A549 (cell line): ENCODE measurements at regions not wholly inside any gene's neighbourhood (a gene's known extent, or its start where the extent isn't known, plus 50 kb on each side); places are given as distances from the start of the nearest gene placed in this dataset.
A peak's percentile ranks its signal among the peaks of the same experiment; 100 is the strongest.

Experiments used
- ATAC-seq, 2 experiments: fragments of 200-7000 bp in 1 of 2; fragments of >200 bp in 1 of 2; cut with Nextera tagmentation in 1 of 2; cut with Tn5 transposase in 1 of 2; 3 replicates each; pipeline versions ENCODE4 v1.8.0 to v1.9.1; 2018 to 2020; ENCODE audit warnings: mild to moderate bottlenecking in 1 of 2, moderate library complexity in 1 of 2
- CTCF ChIA-PET: fragments of 300-600 bp; sonication (Branson Sonifier 250); formaldehyde crosslinking; extraction: SDS; loops from one replicate; lab custom pipeline; 2021; ENCODE audit warnings: antibody characterized with exemption, inconsistent platforms; lab: Yijun Ruan, JAX
- POLR2A ChIA-PET: fragments of 350-600 bp; formaldehyde crosslinking; extraction: SDS; loops from one replicate; lab custom pipeline; 2021; ENCODE audit warnings: antibody characterized with exemption, inconsistent platforms; lab: Yijun Ruan, JAX
- DNase-seq, 2 experiments: peaks; one replicate each; pipeline versions ENCODE4 v3.0.0 to v3.0.0-alpha.2; 2011 to 2016; ENCODE audit warnings: low read depth in 1 of 2, low spot score in 1 of 2
- FAIRE-seq: peaks from 2 replicates; lab custom pipeline; 2011; peaks lifted over from hg19 to GRCh38; lab: Jason Lieb, UNC
- H3K27ac ChIP-seq, 2 experiments: fragments of >200 bp; sonication (Bioruptor Twin); formaldehyde crosslinking; 3 replicates each; pipeline ENCODE4 v1.5.1; 2016 to 2017
- H3K4me1 ChIP-seq: fragments of >200 bp; sonication (Bioruptor Twin); formaldehyde crosslinking; 3 replicates; pipeline ENCODE4 v1.6.1; 2016
- H3K4me2 ChIP-seq: fragments of >200 bp; sonication (Bioruptor Twin); formaldehyde crosslinking; 3 replicates; pipeline ENCODE4 v1.6.1; 2016
- H3K4me3 ChIP-seq: fragments of >200 bp; sonication (Bioruptor Twin); formaldehyde crosslinking; 3 replicates; pipeline ENCODE4 v1.5.1; 2016
- H3K9me3 ChIP-seq: fragments of >200 bp; sonication (Bioruptor Twin); formaldehyde crosslinking; 3 replicates; pipeline ENCODE4 v1.6.1; 2016
- CBX8 ChIP-seq: fragments of 200-600 bp; sonication (generic); IDR thresholded peaks from 2 replicates; pipeline ENCODE4 v1.6.1; 2016
- ESRRA ChIP-seq: fragments of 150-350 bp; IDR thresholded peaks from 2 replicates; pipeline ENCODE4 v1.6.1; 2014; ENCODE audit warnings: mild to moderate bottlenecking, low read length, borderline replicate concordance
- FOSB ChIP-seq: fragments of 250-450 bp; sonication (Bioruptor Pico); IDR thresholded peaks from 2 replicates; pipeline ENCODE4 v1.5.0; 2020; ENCODE audit warnings: mild to moderate bottlenecking, moderate library complexity
- HEYL ChIP-seq: fragments of 250-450 bp; sonication (Bioruptor Pico); IDR thresholded peaks from 2 replicates; pipeline ENCODE4 v1.8.0; 2021; ENCODE audit warnings: mild to moderate bottlenecking, moderate library complexity
- HOXB13 ChIP-seq: fragments of 250-450 bp; sonication (Bioruptor Pico); IDR thresholded peaks from 2 replicates; pipeline ENCODE4 v1.5.0; 2020; ENCODE audit warnings: low read depth, mild to moderate bottlenecking, moderate library complexity
- JUNB ChIP-seq: fragments of >200 bp; sonication (Bioruptor Twin); formaldehyde crosslinking; IDR thresholded peaks from 2 replicates; pipeline ENCODE4 v1.6.1; 2016
- KDM1A ChIP-seq: fragments of 200-600 bp; sonication (generic); IDR thresholded peaks from 2 replicates; pipeline ENCODE4 v1.6.1; 2016; ENCODE audit warnings: low read depth, mild to moderate bottlenecking
- MAFK ChIP-seq: fragments of 450-650 bp; IDR thresholded peaks from 2 replicates; pipeline ENCODE4 v1.6.1; 2014; ENCODE audit not compliant: partially characterized antibody
- MAZ ChIP-seq: fragments of 150-350 bp; IDR thresholded peaks from 2 replicates; pipeline ENCODE4 v1.6.1; 2014; ENCODE audit warnings: antibody characterized with exemption, low read depth, low read length, borderline replicate concordance
- POLR2A ChIP-seq: IDR thresholded peaks from 2 replicates; pipeline ENCODE4 v1.6.1; 2012; ENCODE audit warnings: mild to moderate bottlenecking, low read length
- POLR2AphosphoS2 ChIP-seq: conservative IDR thresholded peaks from 2 replicates; pipeline ENCODE4 v1.6.1; 2012; ENCODE audit warnings: low read length, improper control_type of control experiment, inconsistent platforms
- RAD21 ChIP-seq, 2 experiments: fragments of >200 bp in 1 of 2; sonication (Bioruptor Twin) in 1 of 2; formaldehyde crosslinking in 1 of 2; IDR thresholded peaks in 1 of 2; conservative IDR thresholded peaks in 1 of 2; 2 replicates in 1 of 2; 3 replicates in 1 of 2; pipeline ENCODE4 v1.6.1; 2012 to 2018; ENCODE audit warnings: inconsistent platforms in 1 of 2
- RCOR1 ChIP-seq: fragments of 150-350 bp; IDR thresholded peaks from 2 replicates; pipeline ENCODE4 v1.6.1; 2014; ENCODE audit warnings: antibody characterized with exemption, low read length, low read depth
- TP53 ChIP-seq: fragments of 250-450 bp; sonication (Bioruptor Pico); IDR thresholded peaks from 2 replicates; pipeline ENCODE4 v1.5.0; 2021; ENCODE audit warnings: mild to moderate bottlenecking, moderate library complexity
- ZFP36 ChIP-seq: fragments of 450-650 bp; IDR thresholded peaks from 2 replicates; pipeline ENCODE4 v1.6.1; 2014; ENCODE audit warnings: borderline replicate concordance; ENCODE audit not compliant: partially characterized antibody
- ZNF302 ChIP-seq: fragments of 250-450 bp; sonication (Bioruptor Pico); IDR thresholded peaks from 2 replicates; pipeline ENCODE4 v1.9.0; 2021; ENCODE audit warnings: inconsistent platforms, mild to moderate bottlenecking, moderate library complexity
- whole genome bisulfite sequencing: methylation state at CpG from one replicate; pipeline ENCODE4 v1.1.6; 2017; ENCODE audit errors: missing lambda C conversion rate; 5-methylcytosine and 5-hydroxymethylcytosine counted together
- TF ChIP-seq, protein P1 (sequence below): fragments of 150-350 bp; IDR thresholded peaks from 2 replicates; pipeline ENCODE4 v1.6.1; 2014; ENCODE audit warnings: low read depth, mild to moderate bottlenecking, low read length
- TF ChIP-seq, protein P2 (sequence below): fragments of >200 bp; sonication (Bioruptor Twin); formaldehyde crosslinking; IDR thresholded peaks from 3 replicates; pipeline ENCODE4 v1.6.1; 2016
- TF ChIP-seq, protein P3 (sequence below): fragments of 200-600 bp; sonication (generic); IDR thresholded peaks from 2 replicates; pipeline ENCODE4 v1.6.1; 2016; ENCODE audit warnings: antibody characterized with exemption, mild to moderate bottlenecking, moderate library complexity

DNA sequence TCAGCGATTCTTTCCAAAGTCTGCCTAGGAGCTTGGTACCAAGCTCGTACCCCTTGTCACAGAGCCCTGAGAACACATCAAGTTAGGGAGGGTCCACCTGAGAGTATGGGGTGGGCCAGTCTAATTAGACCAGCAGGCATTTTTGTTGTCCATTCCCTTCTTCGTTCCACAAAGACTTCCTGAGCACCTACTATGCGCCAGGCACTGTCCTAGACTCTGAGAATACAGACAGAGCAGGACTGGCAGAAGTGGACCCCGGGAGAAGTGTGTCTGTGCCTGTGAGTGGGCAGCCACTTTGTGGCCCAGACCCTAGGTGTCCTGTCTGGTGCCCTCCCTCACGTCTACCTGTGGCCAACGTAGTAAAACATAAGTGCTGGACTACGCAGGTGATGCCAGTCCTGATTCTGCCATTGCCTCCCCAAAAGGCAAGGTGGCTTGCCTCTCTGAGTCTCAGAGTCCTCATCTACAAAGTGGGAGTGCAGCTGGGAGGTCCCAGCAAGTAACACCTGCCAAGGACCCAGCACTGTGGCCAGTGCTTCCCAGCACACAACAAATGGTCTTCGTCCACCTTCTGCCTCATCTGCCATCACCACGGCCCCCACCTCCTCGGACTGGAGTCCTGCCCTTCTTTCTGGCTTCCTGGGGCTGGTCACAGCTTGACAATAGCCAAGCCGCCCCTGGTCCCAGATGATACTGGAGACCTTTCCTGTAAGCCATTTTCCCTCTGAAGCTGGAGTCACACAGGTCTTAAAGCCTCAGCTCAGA is 54.3 kb upstream of the DUSP5 start (continued):
- TF ChIP-seq MAZ (no peak), POLR2A (no peak)
- TF ChIP-seq, protein P1, sequence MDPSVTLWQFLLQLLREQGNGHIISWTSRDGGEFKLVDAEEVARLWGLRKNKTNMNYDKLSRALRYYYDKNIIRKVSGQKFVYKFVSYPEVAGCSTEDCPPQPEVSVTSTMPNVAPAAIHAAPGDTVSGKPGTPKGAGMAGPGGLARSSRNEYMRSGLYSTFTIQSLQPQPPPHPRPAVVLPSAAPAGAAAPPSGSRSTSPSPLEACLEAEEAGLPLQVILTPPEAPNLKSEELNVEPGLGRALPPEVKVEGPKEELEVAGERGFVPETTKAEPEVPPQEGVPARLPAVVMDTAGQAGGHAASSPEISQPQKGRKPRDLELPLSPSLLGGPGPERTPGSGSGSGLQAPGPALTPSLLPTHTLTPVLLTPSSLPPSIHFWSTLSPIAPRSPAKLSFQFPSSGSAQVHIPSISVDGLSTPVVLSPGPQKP, result no peak

DNA sequence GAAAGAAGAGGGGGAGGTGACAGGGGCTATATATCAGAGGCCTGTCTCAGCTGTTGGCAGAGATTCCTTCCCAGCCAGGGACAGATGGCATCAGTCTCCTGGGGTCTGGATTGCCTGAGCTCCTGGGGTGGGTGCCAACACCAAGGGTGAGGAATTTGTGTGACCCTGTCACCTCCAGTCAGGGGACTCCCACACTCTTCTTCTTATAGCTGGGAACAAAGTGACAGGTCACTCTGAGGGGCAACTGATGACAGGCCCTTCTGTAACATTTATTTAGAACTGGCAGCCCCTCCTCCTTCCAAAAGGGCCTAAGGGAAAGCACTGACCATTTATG is 53.7 kb upstream of the DUSP5 start:
- POLR2A ChIA-PET, result no interaction called here

DNA sequence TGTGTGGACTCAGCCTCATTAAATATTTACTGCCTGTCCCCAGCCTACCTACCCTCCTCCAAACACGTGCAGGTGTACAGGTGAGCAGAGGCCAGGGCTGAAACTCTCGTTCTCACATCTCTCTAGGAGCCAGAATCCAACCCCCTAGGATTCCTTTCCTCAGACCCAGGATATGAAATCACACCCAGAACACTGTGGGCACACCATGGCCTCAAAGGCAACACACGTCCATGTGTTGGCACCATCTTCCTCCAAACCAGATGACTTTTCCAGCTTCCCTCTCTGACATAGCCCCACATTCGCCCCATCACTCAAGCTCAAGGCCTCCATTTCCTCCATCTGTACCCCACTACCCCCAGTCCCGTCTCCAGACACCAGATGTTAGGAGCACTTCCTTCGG is 51.8 kb upstream of the DUSP5 start:
- ATAC-seq, result no peak

More for the DNA sequence above, 53.7 kb upstream of the DUSP5 start:
- TF ChIP-seq TP53 (CRISPR knock-in tag), result no peak
- no peak for TF ChIP-seq KDM1A
- TF ChIP-seq JUNB, result no peak
- no peak for TF ChIP-seq RCOR1
- no peak for TF ChIP-seq ZFP36
- TF ChIP-seq CBX8, result no peak
- TF ChIP-seq FOSB, result no peak
- no peak for TF ChIP-seq MAFK
- TF ChIP-seq HEYL (CRISPR knock-in tag), result no peak
- TF ChIP-seq ZNF302 (CRISPR knock-in tag), result no peak
- no peak for TF ChIP-seq ESRRA
- no peak for TF ChIP-seq POLR2AphosphoS2
- TF ChIP-seq, protein P1, result no peak
- ATAC-seq, result no peak; a peak in 1 of 6 replicates
- no peak overlapping the region for H3K4me2 ChIP-seq
- FAIRE-seq, result no peak
- no peaks in the 10 kb centered on the region for H3K9me3 ChIP-seq
- peaks cover 11% of the 10 kb centered on the region for H3K4me1 ChIP-seq
- no peak for DNase-seq
- H3K4me3 ChIP-seq, result no peak overlapping the region
- CTCF ChIA-PET, result interaction anchor here (0.7 kb wide), 1 partner anchor 30 kb away, joined by 3 read pairs; no protein-coding TSS in a partner anchor
- H3K27ac ChIP-seq, result peak overlapping the region in 1 of 2 experiments; percentile 69; a peak in 3 of 6 replicates

More for the DNA sequence above, 51.8 kb upstream of the DUSP5 start:
- WGBS, result 86% methylated on average over 6 of the region's 6 CpGs
- no peak for TF ChIP-seq RAD21 (conservative IDR thresholded peaks at IDR 0.05 in 1 of 2, IDR thresholded peaks at IDR 0.05 in 1 of 2)
- no peak for TF ChIP-seq HOXB13
- TF ChIP-seq, protein P2, sequence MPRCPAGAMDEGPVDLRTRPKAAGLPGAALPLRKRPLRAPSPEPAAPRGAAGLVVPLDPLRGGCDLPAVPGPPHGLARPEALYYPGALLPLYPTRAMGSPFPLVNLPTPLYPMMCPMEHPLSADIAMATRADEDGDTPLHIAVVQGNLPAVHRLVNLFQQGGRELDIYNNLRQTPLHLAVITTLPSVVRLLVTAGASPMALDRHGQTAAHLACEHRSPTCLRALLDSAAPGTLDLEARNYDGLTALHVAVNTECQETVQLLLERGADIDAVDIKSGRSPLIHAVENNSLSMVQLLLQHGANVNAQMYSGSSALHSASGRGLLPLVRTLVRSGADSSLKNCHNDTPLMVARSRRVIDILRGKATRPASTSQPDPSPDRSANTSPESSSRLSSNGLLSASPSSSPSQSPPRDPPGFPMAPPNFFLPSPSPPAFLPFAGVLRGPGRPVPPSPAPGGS, result no peak
- TF ChIP-seq RCOR1, result no peak
- TF ChIP-seq POLR2A, result no peak
- TF ChIP-seq, protein P3, sequence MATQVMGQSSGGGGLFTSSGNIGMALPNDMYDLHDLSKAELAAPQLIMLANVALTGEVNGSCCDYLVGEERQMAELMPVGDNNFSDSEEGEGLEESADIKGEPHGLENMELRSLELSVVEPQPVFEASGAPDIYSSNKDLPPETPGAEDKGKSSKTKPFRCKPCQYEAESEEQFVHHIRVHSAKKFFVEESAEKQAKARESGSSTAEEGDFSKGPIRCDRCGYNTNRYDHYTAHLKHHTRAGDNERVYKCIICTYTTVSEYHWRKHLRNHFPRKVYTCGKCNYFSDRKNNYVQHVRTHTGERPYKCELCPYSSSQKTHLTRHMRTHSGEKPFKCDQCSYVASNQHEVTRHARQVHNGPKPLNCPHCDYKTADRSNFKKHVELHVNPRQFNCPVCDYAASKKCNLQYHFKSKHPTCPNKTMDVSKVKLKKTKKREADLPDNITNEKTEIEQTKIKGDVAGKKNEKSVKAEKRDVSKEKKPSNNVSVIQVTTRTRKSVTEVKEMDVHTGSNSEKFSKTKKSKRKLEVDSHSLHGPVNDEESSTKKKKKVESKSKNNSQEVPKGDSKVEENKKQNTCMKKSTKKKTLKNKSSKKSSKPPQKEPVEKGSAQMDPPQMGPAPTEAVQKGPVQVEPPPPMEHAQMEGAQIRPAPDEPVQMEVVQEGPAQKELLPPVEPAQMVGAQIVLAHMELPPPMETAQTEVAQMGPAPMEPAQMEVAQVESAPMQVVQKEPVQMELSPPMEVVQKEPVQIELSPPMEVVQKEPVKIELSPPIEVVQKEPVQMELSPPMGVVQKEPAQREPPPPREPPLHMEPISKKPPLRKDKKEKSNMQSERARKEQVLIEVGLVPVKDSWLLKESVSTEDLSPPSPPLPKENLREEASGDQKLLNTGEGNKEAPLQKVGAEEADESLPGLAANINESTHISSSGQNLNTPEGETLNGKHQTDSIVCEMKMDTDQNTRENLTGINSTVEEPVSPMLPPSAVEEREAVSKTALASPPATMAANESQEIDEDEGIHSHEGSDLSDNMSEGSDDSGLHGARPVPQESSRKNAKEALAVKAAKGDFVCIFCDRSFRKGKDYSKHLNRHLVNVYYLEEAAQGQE, result no peak
- Histone ChIP-seq H3K4me3 (no peak overlapping the region), H3K9me3 (no peaks in the 10 kb centered on the region), H3K27ac (peak overlapping the region in 1 of 2 experiments; percentile 49; a peak in 2 of 6 replicates), H3K4me1 (peaks cover 11% of the 10 kb centered on the region), H3K4me2 (no peak overlapping the region)
- DNase-seq, result no peak
- no peak for FAIRE-seq
- ChIA-PET POLR2A (no interaction called here), CTCF (interaction anchor here (1.5 kb wide), 1 partner anchor 134 kb away, joined by 3 read pairs; no protein-coding TSS in a partner anchor)
